GM12891 (cell line): ENCODE measurements at regions not wholly inside any gene's neighbourhood (a gene's known extent, or its start where the extent isn't known, plus 50 kb on each side); places are given as distances from the start of the nearest gene placed in this dataset.

Experiments used
- DNase-seq: peaks from one replicate; pipeline ENCODE4 v3.0.0; 2011; ENCODE audit warnings: low spot score; ENCODE audit not compliant: insufficient read length
- FAIRE-seq: peaks from 2 replicates; lab custom pipeline; 2011; peaks lifted over from hg19 to GRCh38; lab: Jason Lieb, UNC
- PAX5 ChIP-seq: IDR thresholded peaks from 2 replicates; pipeline ENCODE4 v1.6.1; 2011; ENCODE audit warnings: low read length, moderate library complexity, mild to moderate bottlenecking; ENCODE audit not compliant: insufficient read depth, severe bottlenecking
- POLR2A ChIP-seq: IDR thresholded peaks from 2 replicates; pipeline ENCODE4 v1.6.1; 2011; ENCODE audit warnings: low read depth, low read length, control low read depth
- POLR2AphosphoS5 ChIP-seq: IDR thresholded peaks from 2 replicates; pipeline ENCODE4 v1.6.1; 2011; ENCODE audit warnings: low read depth, low read length, control low read depth
- POU2F2 ChIP-seq: IDR thresholded peaks from 2 replicates; pipeline ENCODE4 v1.6.1; 2011; ENCODE audit warnings: low read depth, mild to moderate bottlenecking, control low read depth, low read length, moderate library complexity
- SPI1 ChIP-seq: IDR thresholded peaks from 2 replicates; pipeline ENCODE4 v1.6.1; 2011; ENCODE audit warnings: low read depth, low read length, control low read depth
- TAF1 ChIP-seq: IDR thresholded peaks from 2 replicates; pipeline ENCODE4 v1.6.1; 2011; ENCODE audit warnings: low read depth, low read length, control low read depth

DNA sequence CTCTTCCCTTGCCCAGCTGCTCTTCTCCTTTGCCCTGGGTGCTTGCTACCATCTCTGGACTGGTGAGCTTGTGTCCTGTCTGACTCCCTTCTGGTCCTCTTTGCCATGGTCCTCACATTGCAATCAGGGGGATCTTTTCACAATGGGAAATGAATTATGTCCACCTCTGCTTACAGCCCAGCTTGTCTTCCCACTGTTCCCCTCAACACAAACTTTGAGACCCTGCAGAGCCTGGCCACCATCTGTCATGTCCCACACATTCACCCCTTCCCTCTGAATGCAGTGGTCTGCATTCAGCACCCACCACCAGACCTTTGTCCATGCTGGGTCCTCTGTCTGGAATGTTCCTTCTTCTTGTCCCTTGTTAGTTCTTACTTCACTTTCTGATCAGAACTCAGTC is 100.5 kb downstream of the ABHD5 start:
- DNase-seq, result no peak
- no peak for FAIRE-seq
- no peak for TF ChIP-seq POU2F2
- TF ChIP-seq POLR2A, result no peak

DNA sequence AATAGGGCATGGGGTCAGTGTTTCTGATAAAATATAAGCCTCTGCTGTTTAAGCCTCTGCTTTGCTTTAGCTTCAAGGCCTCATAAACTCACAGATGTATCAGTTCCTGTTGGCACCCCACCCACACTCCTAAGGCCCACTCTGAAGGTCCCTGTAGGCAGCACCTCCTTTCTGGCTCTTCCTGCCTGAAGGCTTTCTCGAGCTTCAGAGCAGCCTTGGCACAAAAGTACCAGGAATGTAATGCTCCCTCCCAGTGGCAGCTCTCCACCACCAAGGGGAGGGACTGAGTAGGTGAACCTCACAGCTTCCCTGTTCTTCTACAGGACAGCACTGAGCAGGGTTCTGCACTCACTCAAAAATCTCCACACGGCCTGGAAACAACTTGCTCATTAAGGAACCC is 102.2 kb downstream of the ABHD5 start:
- DNase-seq (no peak), FAIRE-seq (no peak)
- TF ChIP-seq POLR2A (no peak), TAF1 (no peak), SPI1 (no peak), POU2F2 (no peak), PAX5 (no peak), POLR2AphosphoS5 (no peak)

DNA sequence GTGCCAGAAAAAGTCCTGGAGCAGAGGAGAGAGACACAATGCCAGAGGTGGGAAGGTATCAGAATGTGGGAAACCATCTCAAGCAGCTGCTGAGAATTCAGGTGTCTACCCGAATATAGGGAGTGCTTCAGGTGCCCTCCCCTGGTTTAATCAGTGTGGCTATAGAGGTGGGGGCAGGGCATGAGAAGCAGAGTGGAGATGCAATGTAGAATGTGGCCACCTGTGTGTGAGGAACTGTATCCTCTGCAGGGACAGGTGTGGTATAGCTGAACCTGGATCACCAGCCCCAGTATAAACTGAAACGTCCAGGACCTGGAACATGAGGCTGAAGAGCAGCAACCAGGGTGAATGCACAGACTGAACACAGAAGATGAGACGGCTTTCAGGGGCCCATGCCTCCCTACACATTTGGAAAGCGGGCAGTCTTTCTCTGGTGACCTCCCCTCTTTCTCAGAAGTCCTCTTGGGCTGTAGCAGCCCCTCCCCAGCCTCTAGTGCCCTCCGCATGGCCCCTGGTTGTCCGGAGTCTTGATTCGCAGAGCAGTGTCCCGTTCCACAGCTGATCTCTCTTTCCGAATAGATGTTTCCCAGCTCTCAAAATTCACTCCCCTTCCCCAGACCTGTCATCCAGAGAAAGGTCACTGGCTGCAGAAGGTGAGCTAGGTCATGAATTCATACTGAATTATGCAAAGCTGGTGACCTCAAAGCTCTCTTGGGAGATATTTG is 103.1 kb downstream of the ABHD5 start:
- FAIRE-seq, result no peak
- TF ChIP-seq TAF1 (no peak), POLR2AphosphoS5 (no peak), SPI1 (no peak), PAX5 (no peak), POLR2A (no peak), POU2F2 (no peak)
- no peak for DNase-seq

DNA sequence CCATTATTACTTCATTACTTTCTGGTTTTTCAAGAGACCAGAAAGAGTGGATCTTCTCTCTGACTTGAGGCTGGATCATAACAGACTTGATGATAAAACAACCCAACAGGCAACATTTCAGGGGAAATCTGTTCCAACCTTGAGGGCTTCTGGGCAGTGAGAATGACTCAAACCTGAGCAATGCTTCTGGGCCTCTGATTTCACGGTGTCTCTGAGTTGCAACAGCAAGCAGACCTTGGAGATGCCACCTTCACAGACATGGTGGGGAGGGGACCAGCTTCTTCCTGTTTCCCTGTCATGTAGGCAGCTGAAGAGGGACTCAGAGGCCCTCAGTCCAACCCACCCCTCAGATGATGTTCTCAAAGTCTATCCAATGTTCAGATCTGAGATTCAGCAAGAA is 104.0 kb downstream of the ABHD5 start:
- FAIRE-seq, result no peak
- TF ChIP-seq POLR2AphosphoS5, result no peak
- TF ChIP-seq POU2F2, result no peak
- no peak for TF ChIP-seq POLR2A
- TF ChIP-seq TAF1, result no peak
- no peak for TF ChIP-seq SPI1
- no peak for TF ChIP-seq PAX5
- DNase-seq, result no peak

DNA sequence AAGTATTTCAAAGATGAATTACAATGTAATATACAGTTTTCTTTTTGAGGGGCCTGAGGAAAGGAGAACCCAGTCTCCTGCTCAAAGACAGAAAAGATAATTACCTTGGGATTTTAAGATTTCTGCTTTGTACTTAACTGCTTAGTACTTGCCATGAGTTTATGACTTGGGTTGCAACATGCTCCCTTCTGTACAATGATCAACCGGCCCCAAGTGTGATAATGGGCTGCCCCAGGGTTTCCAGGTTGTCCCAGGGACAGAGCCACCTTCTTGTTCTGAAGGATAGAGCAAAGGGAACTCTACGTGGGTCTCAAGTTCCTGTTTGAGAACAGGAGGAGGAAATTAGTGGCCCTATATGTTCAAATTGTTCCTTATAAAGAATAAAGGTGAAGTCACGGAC is 104.8 kb downstream of the ABHD5 start:
- TF ChIP-seq PAX5 (no peak), POLR2AphosphoS5 (no peak), POLR2A (no peak), POU2F2 (no peak), SPI1 (no peak), TAF1 (no peak)
- FAIRE-seq (no peak), DNase-seq (no peak)

DNA sequence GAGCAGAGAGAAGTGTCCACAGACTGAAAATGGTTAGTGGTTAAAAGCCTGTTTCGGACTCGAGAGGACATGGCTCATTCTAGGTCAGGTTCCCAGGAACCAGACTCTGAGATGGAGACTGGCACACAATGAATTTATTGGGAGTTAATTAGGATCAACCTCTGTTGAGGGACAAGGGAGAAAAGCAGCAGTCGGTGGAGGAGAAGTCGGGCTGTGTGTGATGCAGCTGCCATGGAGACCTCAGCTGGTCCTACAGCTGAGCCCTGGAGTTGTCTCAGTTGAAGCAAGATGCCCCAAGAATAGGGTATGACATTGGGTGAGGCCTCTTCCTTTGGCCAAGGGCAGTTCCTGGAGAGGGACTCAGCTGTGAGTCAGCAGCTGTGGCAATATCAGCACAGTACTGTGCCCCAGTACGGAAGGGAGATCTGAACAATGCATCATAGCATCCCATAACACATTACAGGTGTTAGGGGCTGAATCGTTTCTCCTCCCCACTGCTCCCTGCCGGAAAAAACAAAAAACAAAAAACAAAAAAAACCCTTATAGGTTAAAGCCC is 105.4 kb downstream of the ABHD5 start:
- no peak for FAIRE-seq
- DNase-seq, result no peak
- TF ChIP-seq TAF1, result no peak
- no peak for TF ChIP-seq SPI1
- no peak for TF ChIP-seq PAX5
- TF ChIP-seq POLR2A, result no peak
- no peak for TF ChIP-seq POLR2AphosphoS5
- no peak for TF ChIP-seq POU2F2

DNA sequence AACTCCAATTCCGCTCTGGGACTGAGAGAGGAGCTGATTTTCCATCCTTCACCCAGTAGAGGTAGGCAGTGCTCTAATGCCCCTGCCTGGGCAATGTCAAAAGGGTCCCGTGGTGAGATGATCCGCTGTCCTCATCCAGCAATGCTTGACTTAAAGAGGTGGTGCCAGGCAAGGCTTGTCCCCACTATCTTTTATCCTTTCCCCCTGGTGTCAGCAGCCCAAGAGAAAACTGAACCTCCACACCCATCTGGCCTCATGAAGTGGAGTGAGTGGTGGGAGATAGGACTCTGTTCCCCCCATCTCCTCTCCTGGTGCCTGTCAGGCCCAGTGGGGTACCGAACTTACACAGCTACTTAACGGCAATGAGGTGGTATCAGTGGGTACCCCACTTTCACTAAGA is 107.1 kb downstream of the ABHD5 start:
- DNase-seq (no peak), FAIRE-seq (no peak)
- no peak for TF ChIP-seq PAX5
- TF ChIP-seq SPI1, result no peak
- no peak for TF ChIP-seq POLR2A
- TF ChIP-seq TAF1, result no peak
- no peak for TF ChIP-seq POLR2AphosphoS5
- no peak for TF ChIP-seq POU2F2

DNA sequence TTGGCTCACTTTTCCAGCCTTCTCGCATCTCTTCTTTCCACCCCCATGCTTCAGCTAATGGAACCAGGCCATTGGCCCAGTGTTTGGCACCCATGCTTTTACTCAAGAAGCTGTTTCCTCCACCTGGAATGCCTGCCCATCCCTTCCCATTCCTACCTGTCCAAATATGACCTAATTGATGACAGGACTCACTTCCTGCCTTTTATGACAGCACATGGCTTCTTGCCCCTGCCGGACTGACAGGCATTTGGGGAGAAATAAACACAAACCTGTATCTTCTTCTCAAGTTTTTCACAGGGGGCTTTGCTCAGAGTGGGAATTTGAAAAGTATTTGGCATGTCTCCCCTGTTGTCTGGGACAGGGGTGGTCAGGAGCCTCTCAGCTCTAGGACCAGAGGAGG is 120.1 kb downstream of the ABHD5 start:
- FAIRE-seq (no peak), DNase-seq (no peak)
- TF ChIP-seq TAF1 (no peak), POU2F2 (no peak), POLR2A (no peak), PAX5 (no peak), POLR2AphosphoS5 (no peak), SPI1 (no peak)

DNA sequence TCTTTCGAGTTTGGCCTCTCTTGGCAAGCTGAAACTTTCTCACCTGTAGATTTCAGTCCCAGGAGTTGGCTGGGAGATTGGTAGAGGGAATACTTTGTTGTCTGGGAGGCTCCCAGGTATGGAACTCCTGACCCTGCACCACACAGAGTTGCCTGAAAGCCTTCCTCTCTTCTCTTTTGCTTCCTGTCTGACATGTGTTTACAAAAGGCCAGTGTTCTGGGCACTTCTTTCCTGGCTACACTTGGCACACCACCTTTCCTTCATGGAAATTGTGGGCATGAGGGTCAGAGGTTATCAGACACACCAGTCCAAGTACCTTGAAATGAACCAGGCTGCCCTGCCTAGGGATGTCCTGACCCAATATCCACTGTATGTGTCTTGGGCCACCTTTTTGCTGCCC is 123.7 kb downstream of the ABHD5 start:
- DNase-seq (no peak), FAIRE-seq (no peak)
- no peak for TF ChIP-seq SPI1

DNA sequence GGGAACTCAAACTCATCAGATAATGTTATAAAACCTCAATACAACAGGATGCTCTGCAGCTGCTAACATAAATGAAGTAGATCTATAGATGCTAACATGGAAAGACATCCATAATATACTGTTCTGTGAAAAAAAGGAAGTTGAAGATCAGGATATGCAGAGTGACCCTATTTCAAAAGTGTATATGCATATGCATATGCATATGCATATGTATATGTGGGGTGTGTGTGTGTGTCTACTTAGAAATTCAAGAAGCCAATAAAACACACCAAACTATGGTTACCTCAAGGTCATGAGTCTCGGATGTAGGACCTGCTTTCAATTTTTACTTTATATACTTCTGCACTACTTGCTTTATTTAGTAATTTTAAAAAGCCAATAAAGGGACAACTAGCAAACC is 125.6 kb downstream of the ABHD5 start:
- DNase-seq (no peak), FAIRE-seq (no peak)
- TF ChIP-seq POLR2AphosphoS5 (no peak), POU2F2 (no peak), SPI1 (no peak), PAX5 (no peak), POLR2A (no peak), TAF1 (no peak)
